HL-60 (cell line): ENCODE measurements at regions not wholly inside any gene's neighbourhood (a gene's known extent, or its start where the extent isn't known, plus 50 kb on each side); places are given as distances from the start of the nearest gene placed in this dataset.

ENCODE experiments used
- DNase-seq, 2 experiments: peaks; one replicate each; pipeline ENCODE4 v3.0.0-alpha.2; 2010 to 2020; ENCODE audit warnings: low read depth in 1 of 2, low spot score in 1 of 2
- H3K27ac ChIP-seq: fragments of 250-450 bp; sonication (Bioruptor Pico); replicated peaks from 2 replicates; pipeline ENCODE4 v1.5.1; 2020; ENCODE audit warnings: mild to moderate bottlenecking, moderate library complexity
- H3K27me3 ChIP-seq: fragments of 250-450 bp; sonication (Bioruptor Pico); 2 replicates; pipeline ENCODE4 v1.5.1; 2021; ENCODE audit warnings: mild to moderate bottlenecking, moderate library complexity; ENCODE audit not compliant: insufficient read depth, poor library complexity, severe bottlenecking
- H3K4me3 ChIP-seq: replicated peaks from 2 replicates; pipeline ENCODE4 v1.5.1; 2011; ENCODE audit warnings: mild to moderate bottlenecking, control low read depth, low read length; ENCODE audit not compliant: insufficient read depth
- CTCF ChIP-seq: IDR thresholded peaks from one replicate; pipeline ENCODE4 v1.5.1; 2011; ENCODE audit warnings: low read length, control low read depth, inconsistent platforms; ENCODE audit not compliant: insufficient read depth
- GABPA ChIP-seq: IDR thresholded peaks from 2 replicates; pipeline ENCODE4 v1.6.1; 2012; ENCODE audit warnings: low read depth
- POLR2AphosphoS5 ChIP-seq: IDR thresholded peaks from 2 replicates; pipeline ENCODE4 v1.6.1; 2012; ENCODE audit warnings: low read depth
- SPI1 ChIP-seq: IDR thresholded peaks from 2 replicates; pipeline ENCODE4 v1.6.1; 2012; ENCODE audit warnings: low read depth, mild to moderate bottlenecking, borderline replicate concordance
- TF ChIP-seq, protein P1 (sequence below): IDR thresholded peaks from 2 replicates; pipeline ENCODE4 v1.6.1; 2012; ENCODE audit warnings: low read depth; ENCODE audit not compliant: insufficient replicate concordance

- Histone ChIP-seq H3K4me3 (no peak overlapping the region), H3K27me3 (no peaks in the 10 kb centered on the region), H3K27ac (no peak overlapping the region)
- no peak for DNase-seq
- TF ChIP-seq GABPA (no peak), CTCF (no peak), POLR2AphosphoS5 (no peak), SPI1 (no peak)
- TF ChIP-seq, protein P1, sequence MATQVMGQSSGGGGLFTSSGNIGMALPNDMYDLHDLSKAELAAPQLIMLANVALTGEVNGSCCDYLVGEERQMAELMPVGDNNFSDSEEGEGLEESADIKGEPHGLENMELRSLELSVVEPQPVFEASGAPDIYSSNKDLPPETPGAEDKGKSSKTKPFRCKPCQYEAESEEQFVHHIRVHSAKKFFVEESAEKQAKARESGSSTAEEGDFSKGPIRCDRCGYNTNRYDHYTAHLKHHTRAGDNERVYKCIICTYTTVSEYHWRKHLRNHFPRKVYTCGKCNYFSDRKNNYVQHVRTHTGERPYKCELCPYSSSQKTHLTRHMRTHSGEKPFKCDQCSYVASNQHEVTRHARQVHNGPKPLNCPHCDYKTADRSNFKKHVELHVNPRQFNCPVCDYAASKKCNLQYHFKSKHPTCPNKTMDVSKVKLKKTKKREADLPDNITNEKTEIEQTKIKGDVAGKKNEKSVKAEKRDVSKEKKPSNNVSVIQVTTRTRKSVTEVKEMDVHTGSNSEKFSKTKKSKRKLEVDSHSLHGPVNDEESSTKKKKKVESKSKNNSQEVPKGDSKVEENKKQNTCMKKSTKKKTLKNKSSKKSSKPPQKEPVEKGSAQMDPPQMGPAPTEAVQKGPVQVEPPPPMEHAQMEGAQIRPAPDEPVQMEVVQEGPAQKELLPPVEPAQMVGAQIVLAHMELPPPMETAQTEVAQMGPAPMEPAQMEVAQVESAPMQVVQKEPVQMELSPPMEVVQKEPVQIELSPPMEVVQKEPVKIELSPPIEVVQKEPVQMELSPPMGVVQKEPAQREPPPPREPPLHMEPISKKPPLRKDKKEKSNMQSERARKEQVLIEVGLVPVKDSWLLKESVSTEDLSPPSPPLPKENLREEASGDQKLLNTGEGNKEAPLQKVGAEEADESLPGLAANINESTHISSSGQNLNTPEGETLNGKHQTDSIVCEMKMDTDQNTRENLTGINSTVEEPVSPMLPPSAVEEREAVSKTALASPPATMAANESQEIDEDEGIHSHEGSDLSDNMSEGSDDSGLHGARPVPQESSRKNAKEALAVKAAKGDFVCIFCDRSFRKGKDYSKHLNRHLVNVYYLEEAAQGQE: no peak
Measured at GRCh38 chr3:74559261-74559660, 55.2 kb downstream of the CNTN3 start.

GRCh38 chr3:74550686-74551085, 63.8 kb downstream of the CNTN3 start:
- no peak for DNase-seq
- no peak for TF ChIP-seq CTCF
- no peak for TF ChIP-seq SPI1
- TF ChIP-seq POLR2AphosphoS5: no peak
- TF ChIP-seq GABPA: no peak
- TF ChIP-seq, protein P1: no peak
- H3K27ac ChIP-seq: no peak overlapping the region
- no peaks in the 10 kb centered on the region for H3K27me3 ChIP-seq
- H3K4me3 ChIP-seq: no peak overlapping the region

DNA sequence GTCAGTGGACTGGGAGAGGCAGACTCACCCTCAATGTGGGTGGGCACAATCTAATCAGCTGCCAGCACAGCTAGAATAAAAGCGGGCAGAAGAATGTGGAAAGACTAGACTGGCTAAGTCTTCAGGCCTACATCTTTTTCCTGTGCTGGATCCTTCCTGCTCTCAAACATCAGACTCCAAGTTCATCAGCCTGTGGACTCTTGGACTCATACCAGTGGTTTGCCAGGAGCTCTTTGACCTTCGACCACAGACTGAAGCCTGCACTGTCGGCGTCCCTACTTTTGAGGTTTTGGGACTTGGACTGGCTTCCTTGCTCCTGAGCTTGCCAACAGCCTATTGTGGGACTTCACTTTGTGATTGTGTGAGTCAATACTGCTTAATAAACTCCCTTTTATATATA, 68.0 kb downstream of the CNTN3 start:
- Histone ChIP-seq H3K27ac (no peak overlapping the region), H3K4me3 (no peak overlapping the region), H3K27me3 (no peaks in the 10 kb centered on the region)
- no peak for DNase-seq
- TF ChIP-seq, protein P1: no peak
- no peak for TF ChIP-seq CTCF
- TF ChIP-seq GABPA: no peak
- TF ChIP-seq POLR2AphosphoS5: no peak
- no peak for TF ChIP-seq SPI1
